Neural progenitor cell (in vitro differentiated cells): ENCODE measurements at regions not wholly inside any gene's neighbourhood (a gene's known extent, or its start where the extent isn't known, plus 50 kb on each side); places are given as distances from the start of the nearest gene placed in this dataset.

Experiments
- EZH2 ChIP-seq: fragments of 200-600 bp; sonication (generic); IDR thresholded peaks from 2 replicates; pipeline ENCODE4 v1.6.1; 2017; ENCODE audit warnings: antibody characterized with exemption, mild to moderate bottlenecking, moderate library complexity
- EZH2phosphoT487 ChIP-seq: fragments of 200-600 bp; sonication (generic); IDR thresholded peaks from 2 replicates; pipeline ENCODE4 v1.6.1; 2017; ENCODE audit warnings: antibody characterized with exemption
- TF ChIP-seq, protein P1 (sequence below): fragments of 200-600 bp; sonication (generic); IDR thresholded peaks from 2 replicates; pipeline ENCODE4 v1.5.1; 2017; ENCODE audit warnings: antibody characterized with exemption, mild to moderate bottlenecking

DNA sequence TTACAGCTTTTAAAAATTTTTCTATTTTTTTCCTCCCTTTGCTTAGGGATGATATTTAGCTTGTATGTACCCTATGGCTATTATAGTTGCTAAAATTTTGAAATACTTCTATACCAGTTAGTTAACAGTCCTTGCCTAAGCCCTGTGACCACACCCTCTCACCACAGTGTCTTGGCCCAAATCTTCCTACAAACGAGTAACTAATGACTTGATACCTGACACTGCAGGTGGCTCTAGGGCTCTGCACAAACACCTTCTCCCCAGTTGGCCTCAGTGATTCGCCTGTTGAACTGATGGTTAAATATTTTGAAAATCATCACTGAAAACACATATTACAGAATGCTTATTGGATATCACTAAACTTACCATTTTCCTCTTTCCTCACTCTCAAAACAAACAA lies 449.6 kb upstream of the CHD1 start:
- TF ChIP-seq, protein P1, sequence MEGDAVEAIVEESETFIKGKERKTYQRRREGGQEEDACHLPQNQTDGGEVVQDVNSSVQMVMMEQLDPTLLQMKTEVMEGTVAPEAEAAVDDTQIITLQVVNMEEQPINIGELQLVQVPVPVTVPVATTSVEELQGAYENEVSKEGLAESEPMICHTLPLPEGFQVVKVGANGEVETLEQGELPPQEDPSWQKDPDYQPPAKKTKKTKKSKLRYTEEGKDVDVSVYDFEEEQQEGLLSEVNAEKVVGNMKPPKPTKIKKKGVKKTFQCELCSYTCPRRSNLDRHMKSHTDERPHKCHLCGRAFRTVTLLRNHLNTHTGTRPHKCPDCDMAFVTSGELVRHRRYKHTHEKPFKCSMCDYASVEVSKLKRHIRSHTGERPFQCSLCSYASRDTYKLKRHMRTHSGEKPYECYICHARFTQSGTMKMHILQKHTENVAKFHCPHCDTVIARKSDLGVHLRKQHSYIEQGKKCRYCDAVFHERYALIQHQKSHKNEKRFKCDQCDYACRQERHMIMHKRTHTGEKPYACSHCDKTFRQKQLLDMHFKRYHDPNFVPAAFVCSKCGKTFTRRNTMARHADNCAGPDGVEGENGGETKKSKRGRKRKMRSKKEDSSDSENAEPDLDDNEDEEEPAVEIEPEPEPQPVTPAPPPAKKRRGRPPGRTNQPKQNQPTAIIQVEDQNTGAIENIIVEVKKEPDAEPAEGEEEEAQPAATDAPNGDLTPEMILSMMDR, result no peak
- TF ChIP-seq EZH2, result no peak
- no peak for TF ChIP-seq EZH2phosphoT487
